Suppressor macrophage treated with lipopolysaccharide for 4 hours (primary cell): ENCODE measurements at regions not wholly inside any gene's neighbourhood (a gene's known extent, or its start where the extent isn't known, plus 50 kb on each side); places are given as distances from the start of the nearest gene placed in this dataset.

Experiments
- DNase-seq: peaks from one replicate; pipeline ENCODE4 v3.0.0-alpha.2; 2020

GRCh38 chr1:201690528-201690927 is 138.4 kb upstream of the IPO9 start:
- DNase-seq: no peak

GRCh38 chr1:201691716-201692554 is 137.0 kb upstream of the IPO9 start:
- DNase-seq: no peak

GRCh38 chr1:201692555-201693394 is 136.2 kb upstream of the IPO9 start:
- no peak for DNase-seq

GRCh38 chr1:201693890-201694607 is 134.9 kb upstream of the IPO9 start:
- no peak for DNase-seq

- DNase-seq: no peak
Measured at GRCh38 chr1:201694608-201695335, 134.2 kb upstream of the IPO9 start.

GRCh38 chr1:201695607-201696006 is 133.3 kb upstream of the IPO9 start:
- no peak for DNase-seq

GRCh38 chr1:201696217-201696761 is 132.7 kb upstream of the IPO9 start:
- DNase-seq: no peak

GRCh38 chr1:201697174-201697573 is 131.8 kb upstream of the IPO9 start:
- no peak for DNase-seq

GRCh38 chr1:201701831-201702230 is 127.1 kb upstream of the IPO9 start:
- no peak for DNase-seq

- no peak for DNase-seq
Measured at GRCh38 chr1:201702936-201703335, 126.0 kb upstream of the IPO9 start.

- DNase-seq: peak; percentile 86
Measured at GRCh38 chr1:201703621-201704438, 125.1 kb upstream of the IPO9 start.

GRCh38 chr1:201704439-201704792 is 124.5 kb upstream of the IPO9 start:
- DNase-seq: no peak

GRCh38 chr1:201705389-201705788 is 123.6 kb upstream of the IPO9 start:
- no peak for DNase-seq

GRCh38 chr1:201706109-201706508 is 122.8 kb upstream of the IPO9 start:
- DNase-seq: no peak

GRCh38 chr1:201707027-201707426 is 121.9 kb upstream of the IPO9 start:
- DNase-seq: no peak

- DNase-seq: no peak
Measured at GRCh38 chr1:201707656-201708055, 121.3 kb upstream of the IPO9 start.

GRCh38 chr1:201708085-201708512 is 120.9 kb upstream of the IPO9 start:
- no peak for DNase-seq

GRCh38 chr1:201708691-201709090 is 120.3 kb upstream of the IPO9 start:
- DNase-seq: no peak

GRCh38 chr1:201709564-201710295 is 119.2 kb upstream of the IPO9 start:
- DNase-seq: peak; percentile 72
